ENCODE measurements at regions not wholly inside any gene's neighbourhood (a gene's known extent, or its start where the extent isn't known, plus 50 kb on each side); places are given as distances from the start of the nearest gene placed in this dataset.

GRCh38 chr10:64528294-64529002 lies 1007.2 kb downstream of the REEP3 start:
- Histone ChIP-seq H3K4me1 (ENCODE audit: low read length) (no peaks in the 10 kb centered on the region), H3K27ac (ENCODE audit: low read length) (no peak overlapping the region), H3F3A (ENCODE audit: insufficient read depth, low read length) (no peaks in the 10 kb centered on the region), H3K4me2 (ENCODE audit: low read depth, low read length) (no peak overlapping the region), H4K20me1 (ENCODE audit: insufficient read depth, low read length) (no peaks in the 10 kb centered on the region), H2AFZ (ENCODE audit: low read length) (no peak overlapping the region), H3K9me2 (replicated peaks; ENCODE audit: insufficient read depth, low read length) (no peaks in the 10 kb centered on the region), H3K79me2 (ENCODE audit: low read length) (no peaks in the 10 kb centered on the region), H3K36me3 (replicated peaks; ENCODE audit: insufficient read depth, low read length) (no peaks in the 10 kb centered on the region), H3K9ac (ENCODE audit: low read length) (no peak overlapping the region), H3K27me3 (replicated peaks; ENCODE audit: insufficient read depth, low read length) (no peaks in the 10 kb centered on the region), H3K4me3 (ENCODE audit: low read length) (no peak overlapping the region), H3K9me3 (replicated peaks; ENCODE audit: insufficient read depth, low read length) (no peaks in the 10 kb centered on the region)
- DNase-seq = no peak
- TF ChIP-seq CTCF (IDR thresholded peaks at IDR 0.05; ENCODE audit: low read length) (no peak), EZH2 (optimal IDR thresholded peaks at IDR 0.05; ENCODE audit: low read depth, low read length) (no peak), EZH2phosphoT487 (IDR thresholded peaks at IDR 0.05; ENCODE audit: low read length) (no peak)

GRCh38 chr10:64529003-64529350 lies 1007.8 kb downstream of the REEP3 start:
- H3K27ac ChIP-seq (ENCODE audit: low read length) = no peak overlapping the region
- H3K79me2 ChIP-seq (ENCODE audit: low read length) = no peaks in the 10 kb centered on the region
- no peaks in the 10 kb centered on the region for H3K9me3 ChIP-seq (replicated peaks; ENCODE audit: insufficient read depth, low read length)
- H4K20me1 ChIP-seq (ENCODE audit: insufficient read depth, low read length) = no peaks in the 10 kb centered on the region
- H3K27me3 ChIP-seq (replicated peaks; ENCODE audit: insufficient read depth, low read length) = no peaks in the 10 kb centered on the region
- H2AFZ ChIP-seq (ENCODE audit: low read length) = no peak overlapping the region
- H3K9me2 ChIP-seq (replicated peaks; ENCODE audit: insufficient read depth, low read length) = no peaks in the 10 kb centered on the region
- H3K4me3 ChIP-seq (ENCODE audit: low read length) = no peak overlapping the region
- no peak overlapping the region for H3K9ac ChIP-seq (ENCODE audit: low read length)
- no peak for TF ChIP-seq EZH2phosphoT487 (IDR thresholded peaks at IDR 0.05; ENCODE audit: low read length)
- no peak for TF ChIP-seq CTCF (IDR thresholded peaks at IDR 0.05; ENCODE audit: low read length)
- TF ChIP-seq EZH2 (optimal IDR thresholded peaks at IDR 0.05; ENCODE audit: low read depth, low read length) = no peak
- no peaks in the 10 kb centered on the region for H3F3A ChIP-seq (ENCODE audit: insufficient read depth, low read length)
- H3K36me3 ChIP-seq (replicated peaks; ENCODE audit: insufficient read depth, low read length) = no peaks in the 10 kb centered on the region
- H3K4me1 ChIP-seq (ENCODE audit: low read length) = no peaks in the 10 kb centered on the region
- no peak overlapping the region for H3K4me2 ChIP-seq (ENCODE audit: low read depth, low read length)
- no peak for DNase-seq

DNA sequence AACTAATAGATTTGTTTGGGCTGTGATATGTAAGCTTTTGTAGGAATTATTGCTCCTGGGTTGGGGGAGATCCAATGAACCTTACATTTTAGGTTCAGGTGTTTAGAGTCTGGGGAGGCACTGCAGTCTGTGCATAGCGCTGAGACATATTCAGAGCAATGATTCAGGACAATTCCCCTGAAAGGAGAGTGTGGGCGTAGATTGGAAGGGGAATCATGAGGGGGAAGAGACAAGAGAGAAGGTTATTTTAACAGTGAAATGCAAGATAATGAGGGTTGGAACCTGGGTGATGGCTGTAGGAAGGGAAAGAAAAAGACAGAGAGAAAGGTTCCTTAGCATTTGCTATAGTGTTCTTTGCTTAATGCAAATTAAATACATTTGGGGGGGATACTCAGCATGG lies 1013.4 kb downstream of the REEP3 start:
- H3K9me3 ChIP-seq (replicated peaks; ENCODE audit: insufficient read depth, low read length) = no peaks in the 10 kb centered on the region
- H2AFZ ChIP-seq (ENCODE audit: low read length) = no peak overlapping the region
- no peak overlapping the region for H3K9ac ChIP-seq (ENCODE audit: low read length)
- H3K36me3 ChIP-seq (replicated peaks; ENCODE audit: insufficient read depth, low read length) = no peaks in the 10 kb centered on the region
- H3K4me3 ChIP-seq (ENCODE audit: low read length) = no peak overlapping the region
- H3K79me2 ChIP-seq (ENCODE audit: low read length) = no peaks in the 10 kb centered on the region
- DNase-seq = no peak
- H3K27ac ChIP-seq (ENCODE audit: low read length) = no peak overlapping the region
- no peaks in the 10 kb centered on the region for H4K20me1 ChIP-seq (ENCODE audit: insufficient read depth, low read length)
- H3K27me3 ChIP-seq (replicated peaks; ENCODE audit: insufficient read depth, low read length) = no peaks in the 10 kb centered on the region
- H3K4me1 ChIP-seq (ENCODE audit: low read length) = no peaks in the 10 kb centered on the region
- no peaks in the 10 kb centered on the region for H3F3A ChIP-seq (ENCODE audit: insufficient read depth, low read length)
- no peak overlapping the region for H3K4me2 ChIP-seq (ENCODE audit: low read depth, low read length)
- no peaks in the 10 kb centered on the region; the same call in 1 of the 2 replicates for H3K9me2 ChIP-seq (replicated peaks; ENCODE audit: insufficient read depth, low read length)
- TF ChIP-seq EZH2 (optimal IDR thresholded peaks at IDR 0.05; ENCODE audit: low read depth, low read length) (no peak), EZH2phosphoT487 (IDR thresholded peaks at IDR 0.05; ENCODE audit: low read length) (no peak), CTCF (IDR thresholded peaks at IDR 0.05; ENCODE audit: low read length) (no peak)

All from MM.1S (cell line).